Spleen (tissue), 7 donors: ENCODE measurements at regions not wholly inside any gene's neighbourhood (a gene's known extent, or its start where the extent isn't known, plus 50 kb on each side); places are given as distances from the start of the nearest gene placed in this dataset.

ENCODE experiments used
- CTCF ChIP-seq, 11 experiments: fragments of 200-600 bp in 7 of 11; fragments of 450-650 bp in 4 of 11; sonication (generic) in 4 of 11; IDR thresholded peaks in 8 of 11; conservative IDR thresholded peaks in 3 of 11; 1 replicate in 7 of 11; 2 replicates in 4 of 11; pipeline versions ENCODE4 v1.4.0 to v1.8.0; 2016 to 2021; ENCODE audit warnings: antibody characterized with exemption in 11 of 11, inconsistent platforms in 4 of 11, mild to moderate bottlenecking in 1 of 11
- POLR2A ChIP-seq, 3 donors: fragments of 450-650 bp; IDR thresholded peaks; one replicate each; pipeline ENCODE4 v1.5.1; 2017; ENCODE audit warnings: antibody characterized with exemption in 3 of 3, mild to moderate bottlenecking in 1 of 3
- POLR2AphosphoS5 ChIP-seq, 3 donors: sonication (generic); formaldehyde crosslinking; IDR thresholded peaks; one replicate each; pipeline ENCODE4 v1.5.1; 2017; ENCODE audit warnings: antibody characterized with exemption in 3 of 3
- donor health status: DM: no; HTN: no; CAD: no; lungs with moderate emphysema.
- donor health status: DM: no; HTN: no; CAD: no.
- donor health status: DM: no; HTN: no; CAD: no.

GRCh38 chr10:78614744-78615143 is 454.0 kb upstream of the ZMIZ1 start:
- TF ChIP-seq POLR2A (IDR thresholded peaks at IDR 0.05) = no peak
- TF ChIP-seq CTCF (IDR thresholded peaks at IDR 0.05 in 8 of 11, conservative IDR thresholded peaks at IDR 0.05 in 3 of 11) = no peak
- no peak for TF ChIP-seq POLR2AphosphoS5 (IDR thresholded peaks at IDR 0.05)
